Ammon's horn (tissue), 1 donor: ENCODE measurements at regions not wholly inside any gene's neighbourhood (a gene's known extent, or its start where the extent isn't known, plus 50 kb on each side); places are given as distances from the start of the nearest gene placed in this dataset.

Source experiments
- DNase-seq: peaks from one replicate; pipeline ENCODE4 v3.0.0-alpha.2; 2016; ENCODE audit warnings: low spot score

- no peak for DNase-seq
These were observed 387.8 kb downstream of the AEBP2 start for GRCh38 chr12:19826980-19827550.

GRCh38 chr12:19829100-19829853, 390.0 kb downstream of the AEBP2 start:
- no peak for DNase-seq

- DNase-seq, result no peak
These were observed 391.2 kb downstream of the AEBP2 start for GRCh38 chr12:19830446-19830845.

- no peak for DNase-seq
These were observed 394.6 kb downstream of the AEBP2 start for GRCh38 chr12:19833775-19834501.

GRCh38 chr12:19834592-19834991, 395.3 kb downstream of the AEBP2 start:
- DNase-seq, result no peak

GRCh38 chr12:19836056-19836455, 396.8 kb downstream of the AEBP2 start:
- no peak for DNase-seq

GRCh38 chr12:19836456-19836855, 397.2 kb downstream of the AEBP2 start:
- DNase-seq, result no peak

GRCh38 chr12:19837543-19837942, 398.3 kb downstream of the AEBP2 start:
- DNase-seq, result peak; percentile 28

- no peak for DNase-seq
These were observed 402.2 kb downstream of the AEBP2 start for GRCh38 chr12:19841451-19841850.

- DNase-seq, result no peak
These were observed 402.8 kb downstream of the AEBP2 start for GRCh38 chr12:19842116-19842515.

- DNase-seq, result no peak
These were observed 404.9 kb downstream of the AEBP2 start for GRCh38 chr12:19844224-19844623.

GRCh38 chr12:19846574-19846973, 407.3 kb downstream of the AEBP2 start:
- DNase-seq, result no peak

- DNase-seq, result no peak
These were observed 408.2 kb downstream of the AEBP2 start for GRCh38 chr12:19847294-19848059.

- no peak for DNase-seq
These were observed 409.1 kb downstream of the AEBP2 start for GRCh38 chr12:19848421-19848820.

- no peak for DNase-seq
These were observed 409.9 kb downstream of the AEBP2 start for GRCh38 chr12:19849208-19849607.

GRCh38 chr12:19850346-19851065, 411.2 kb downstream of the AEBP2 start:
- DNase-seq, result peak; percentile 34

GRCh38 chr12:19852100-19852855, 413.0 kb downstream of the AEBP2 start:
- no peak for DNase-seq

GRCh38 chr12:19855851-19856250, 416.6 kb downstream of the AEBP2 start:
- DNase-seq, result no peak

- DNase-seq, result no peak
These were observed 417.1 kb downstream of the AEBP2 start for GRCh38 chr12:19856389-19856788.

GRCh38 chr12:19857204-19857603, 417.9 kb downstream of the AEBP2 start:
- DNase-seq, result no peak

GRCh38 chr12:19867151-19867550, 427.9 kb downstream of the AEBP2 start:
- DNase-seq, result no peak
